WERI-Rb-1 (cell line): ENCODE measurements at regions not wholly inside any gene's neighbourhood (a gene's known extent, or its start where the extent isn't known, plus 50 kb on each side); places are given as distances from the start of the nearest gene placed in this dataset.

Experiments used
- DNase-seq: peaks from one replicate; pipeline ENCODE4 v3.0.0-alpha.2; 2020
- H3K27ac ChIP-seq: fragments of 250-450 bp; sonication (Bioruptor Pico); 2 replicates; pipeline ENCODE4 v1.5.1; 2020; ENCODE audit warnings: mild to moderate bottlenecking, moderate library complexity
- H3K27me3 ChIP-seq: fragments of 250-450 bp; sonication (Bioruptor Pico); 2 replicates; pipeline ENCODE4 v1.5.1; 2021; ENCODE audit warnings: mild to moderate bottlenecking, low read depth, moderate library complexity; ENCODE audit not compliant: insufficient read depth, severe bottlenecking
- H3K36me3 ChIP-seq: fragments of 250-450 bp; sonication (Bioruptor Pico); 2 replicates; pipeline ENCODE4 v1.5.1; 2020; ENCODE audit warnings: mild to moderate bottlenecking, moderate library complexity
- H3K4me3 ChIP-seq: 2 replicates; pipeline ENCODE4 v1.5.1; 2011; ENCODE audit warnings: low read depth, mild to moderate bottlenecking, control low read depth, low read length
- H3K9me3 ChIP-seq: fragments of 250-450 bp; sonication (Bioruptor Pico); 2 replicates; pipeline ENCODE4 v1.5.1; 2021; ENCODE audit warnings: mild to moderate bottlenecking, moderate library complexity; ENCODE audit not compliant: severe bottlenecking
- TF ChIP-seq, protein P1 (sequence below): IDR thresholded peaks from 2 replicates; pipeline ENCODE4 v1.5.1; 2011; ENCODE audit warnings: low read depth, mild to moderate bottlenecking, control low read depth, inconsistent platforms, low read length

DNA sequence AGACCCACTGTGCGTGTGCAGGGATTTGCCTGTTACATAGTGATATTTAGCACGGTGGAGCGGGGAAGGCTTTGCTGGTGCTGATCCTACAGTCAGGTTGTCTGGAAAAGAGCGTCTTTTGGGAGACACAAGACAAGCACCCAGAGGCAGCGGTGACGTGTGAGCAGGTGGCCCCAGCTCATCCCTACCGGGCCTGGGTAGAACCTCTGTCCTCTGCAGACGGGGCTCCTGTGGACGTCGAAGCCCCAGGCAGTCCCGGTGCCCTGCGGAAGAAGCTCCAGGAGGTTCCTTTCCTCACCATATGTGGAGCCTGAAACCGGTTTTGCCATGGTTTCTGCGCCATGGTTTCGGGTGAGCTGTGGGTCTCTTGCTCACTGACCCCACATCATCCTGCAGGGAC, 68.9 kb upstream of the AFDN start:
- Histone ChIP-seq H3K27me3 (no peaks in the 10 kb centered on the region), H3K4me3 (no peak overlapping the region), H3K36me3 (no peaks in the 10 kb centered on the region), H3K27ac (no peak overlapping the region), H3K9me3 (no peaks in the 10 kb centered on the region)
- DNase-seq, result no peak
- TF ChIP-seq, protein P1, sequence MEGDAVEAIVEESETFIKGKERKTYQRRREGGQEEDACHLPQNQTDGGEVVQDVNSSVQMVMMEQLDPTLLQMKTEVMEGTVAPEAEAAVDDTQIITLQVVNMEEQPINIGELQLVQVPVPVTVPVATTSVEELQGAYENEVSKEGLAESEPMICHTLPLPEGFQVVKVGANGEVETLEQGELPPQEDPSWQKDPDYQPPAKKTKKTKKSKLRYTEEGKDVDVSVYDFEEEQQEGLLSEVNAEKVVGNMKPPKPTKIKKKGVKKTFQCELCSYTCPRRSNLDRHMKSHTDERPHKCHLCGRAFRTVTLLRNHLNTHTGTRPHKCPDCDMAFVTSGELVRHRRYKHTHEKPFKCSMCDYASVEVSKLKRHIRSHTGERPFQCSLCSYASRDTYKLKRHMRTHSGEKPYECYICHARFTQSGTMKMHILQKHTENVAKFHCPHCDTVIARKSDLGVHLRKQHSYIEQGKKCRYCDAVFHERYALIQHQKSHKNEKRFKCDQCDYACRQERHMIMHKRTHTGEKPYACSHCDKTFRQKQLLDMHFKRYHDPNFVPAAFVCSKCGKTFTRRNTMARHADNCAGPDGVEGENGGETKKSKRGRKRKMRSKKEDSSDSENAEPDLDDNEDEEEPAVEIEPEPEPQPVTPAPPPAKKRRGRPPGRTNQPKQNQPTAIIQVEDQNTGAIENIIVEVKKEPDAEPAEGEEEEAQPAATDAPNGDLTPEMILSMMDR, result no peak

DNA sequence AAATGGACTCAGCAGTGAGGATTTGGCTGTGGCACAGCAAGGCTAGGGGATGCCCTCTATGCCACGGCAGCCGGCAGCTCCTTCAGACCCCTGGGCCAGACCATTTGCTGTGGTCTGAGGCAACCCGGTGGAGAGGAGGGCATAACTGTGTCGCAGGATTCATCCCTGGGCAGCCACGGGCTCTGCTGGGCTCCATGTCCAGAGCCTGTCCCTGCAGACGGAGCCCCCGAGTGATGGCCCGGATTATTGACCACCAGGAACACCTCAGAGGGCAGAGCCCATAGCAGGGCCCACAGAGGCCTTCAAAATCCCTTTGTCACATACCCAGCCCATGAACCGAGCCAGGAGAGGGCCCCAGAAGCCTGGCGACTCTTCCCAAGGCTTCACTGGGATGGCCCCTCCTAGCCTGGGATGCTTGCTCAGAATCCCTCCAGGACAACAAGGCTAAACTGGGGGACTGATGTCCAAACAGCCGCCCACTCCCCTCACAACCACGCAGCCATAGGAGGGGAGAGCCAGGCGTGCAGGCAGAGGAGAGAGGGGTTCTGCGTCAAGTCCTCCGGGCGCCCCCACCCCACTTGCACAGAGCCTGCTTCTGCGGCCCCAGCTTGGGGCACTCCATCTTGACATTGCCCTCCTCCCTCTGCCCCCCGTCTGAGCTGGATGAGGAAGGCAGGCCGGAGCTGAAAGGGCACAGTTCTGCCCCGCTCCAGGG, 68.2 kb upstream of the AFDN start:
- TF ChIP-seq, protein P1, result no peak
- H3K4me3 ChIP-seq, result no peak overlapping the region

DNA sequence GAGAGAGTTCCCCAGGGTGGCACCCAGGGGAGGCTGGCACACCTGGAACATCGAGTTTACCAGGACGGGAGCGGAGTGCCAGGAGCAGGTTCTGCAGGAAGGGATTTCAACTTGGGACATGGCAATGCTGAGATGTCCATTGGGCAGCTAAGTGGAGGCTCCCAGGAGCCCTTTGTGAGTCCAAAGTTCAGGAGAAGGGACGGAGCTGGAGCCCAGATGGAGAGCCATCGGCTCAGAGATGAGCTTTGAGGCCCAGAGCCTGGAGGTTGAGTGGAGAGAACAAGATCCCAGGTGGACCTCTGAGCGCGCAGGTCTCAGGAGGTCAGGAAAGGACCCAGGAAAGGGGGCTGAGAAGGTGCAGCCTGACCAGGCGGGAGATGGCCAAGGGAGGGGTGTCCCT, 67.5 kb upstream of the AFDN start:
- no peaks in the 10 kb centered on the region for H3K36me3 ChIP-seq
- no peak for DNase-seq
- no peaks in the 10 kb centered on the region for H3K9me3 ChIP-seq
- H3K4me3 ChIP-seq, result no peak overlapping the region
- TF ChIP-seq, protein P1, result no peak
- H3K27ac ChIP-seq, result no peak overlapping the region
- no peaks in the 10 kb centered on the region for H3K27me3 ChIP-seq

More for the DNA sequence above, 68.2 kb upstream of the AFDN start:
- Histone ChIP-seq H3K36me3 (no peaks in the 10 kb centered on the region), H3K27ac (no peak overlapping the region), H3K9me3 (no peaks in the 10 kb centered on the region), H3K27me3 (no peaks in the 10 kb centered on the region)
- no peak for DNase-seq

DNA sequence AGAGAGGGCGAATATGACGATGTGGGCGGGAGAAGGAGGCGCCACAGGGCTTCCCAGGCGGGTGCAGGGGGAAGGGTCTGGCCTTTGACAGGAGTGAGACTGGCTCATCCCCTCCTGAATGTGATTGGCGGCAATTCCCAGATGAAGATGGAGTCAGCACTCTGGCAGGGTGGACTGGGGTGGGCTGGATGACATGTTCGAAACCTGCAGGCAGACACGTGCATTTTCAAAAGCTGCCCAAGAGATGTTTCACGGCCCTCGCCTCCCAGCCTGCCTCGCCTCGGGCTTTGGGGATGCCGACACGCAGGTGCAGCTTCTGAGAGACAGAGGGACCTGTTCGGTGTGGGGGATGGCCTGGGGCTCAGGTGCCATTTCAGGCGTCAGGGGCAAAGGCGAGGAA, 66.8 kb upstream of the AFDN start:
- H3K27ac ChIP-seq, result no peak overlapping the region
- no peaks in the 10 kb centered on the region for H3K36me3 ChIP-seq
- no peak overlapping the region for H3K4me3 ChIP-seq
- TF ChIP-seq, protein P1, result no peak
- DNase-seq, result no peak
- no peaks in the 10 kb centered on the region for H3K27me3 ChIP-seq
- H3K9me3 ChIP-seq, result no peaks in the 10 kb centered on the region

DNA sequence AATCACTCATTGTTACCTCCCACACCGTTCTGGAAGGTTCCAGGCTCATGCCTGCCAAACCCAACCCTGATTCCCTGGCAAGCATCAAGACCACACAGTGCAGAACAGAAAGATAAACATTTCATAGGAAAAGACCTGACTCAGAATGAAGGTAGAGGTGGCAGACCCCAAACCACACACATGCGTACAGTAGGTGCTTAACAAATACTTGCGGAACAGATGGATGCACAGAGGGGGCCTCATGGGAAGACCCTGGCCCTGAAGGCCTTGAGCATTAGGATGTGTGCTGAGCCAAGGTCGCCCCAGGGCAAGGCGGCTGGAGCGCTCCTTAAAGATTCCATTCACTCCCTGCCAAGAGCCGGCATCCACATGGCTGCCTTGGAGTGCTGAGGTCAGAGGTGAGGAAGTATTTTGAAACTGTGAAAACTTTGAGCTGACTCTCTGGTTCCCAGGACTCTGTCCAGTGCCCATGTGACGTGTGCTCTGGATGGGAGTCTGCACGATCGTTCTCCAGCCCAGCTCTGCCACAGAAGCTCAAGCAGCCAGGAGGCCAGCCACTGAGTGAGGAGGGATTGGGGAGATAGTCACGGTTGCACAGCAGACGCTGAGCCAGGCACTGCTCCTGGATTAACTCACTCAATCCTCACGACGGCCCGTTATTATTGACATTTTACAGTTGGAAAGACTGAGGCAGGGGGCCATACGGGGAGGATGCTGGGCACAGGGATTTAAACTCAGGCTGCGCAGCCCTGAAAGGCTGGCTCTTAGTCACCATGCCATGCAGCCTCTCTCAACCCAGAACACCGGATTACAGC, 65.5 kb upstream of the AFDN start:
- Histone ChIP-seq H3K4me3 (no peak overlapping the region), H3K36me3 (no peaks in the 10 kb centered on the region), H3K27me3 (no peaks in the 10 kb centered on the region), H3K9me3 (no peaks in the 10 kb centered on the region), H3K27ac (no peak overlapping the region)
- TF ChIP-seq, protein P1, result no peak
- no peak for DNase-seq
